HepG2 (cell line): ENCODE measurements at regions not wholly inside any gene's neighbourhood (a gene's known extent, or its start where the extent isn't known, plus 50 kb on each side); places are given as distances from the start of the nearest gene placed in this dataset.

Experiments used
- BCL6 ChIP-seq: IDR thresholded peaks from 2 replicates; pipeline ENCODE4 v1.6.1; 2016; ENCODE audit warnings: missing genetic modification reagents, missing compliant biosample characterization
- CBX1 ChIP-seq: IDR thresholded peaks from one replicate; pipeline ENCODE4 v1.6.1; 2016; ENCODE audit warnings: antibody characterized with exemption, low read depth
- HDAC1 ChIP-seq: sonication (generic); formaldehyde crosslinking; IDR thresholded peaks from 2 replicates; pipeline ENCODE4 v1.5.1; 2020; ENCODE audit warnings: mild to moderate bottlenecking, missing genetic modification reagents
- IRX3 ChIP-seq: sonication (generic); formaldehyde crosslinking; IDR thresholded peaks from 2 replicates; pipeline ENCODE4 v1.8.1; 2023; ENCODE audit warnings: mild to moderate bottlenecking, low read depth, missing genetic modification reagents, borderline replicate concordance
- ISX ChIP-seq: sonication (generic); formaldehyde crosslinking; conservative IDR thresholded peaks from 2 replicates; pipeline ENCODE4 v1.5.0; 2020; ENCODE audit warnings: missing genetic modification reagents
- MBNL3 ChIP-seq: fragments of 250-450 bp; sonication (Bioruptor Pico); conservative IDR thresholded peaks from 2 replicates; pipeline ENCODE4 v1.8.0; 2022; ENCODE audit warnings: mild to moderate bottlenecking, inconsistent platforms
- NFAT5 ChIP-seq: sonication (generic); formaldehyde crosslinking; IDR thresholded peaks from 2 replicates; pipeline ENCODE4 v1.4.0; 2020; ENCODE audit warnings: missing genetic modification reagents
- PATZ1 ChIP-seq: sonication (generic); formaldehyde crosslinking; IDR thresholded peaks from 2 replicates; pipeline ENCODE4 v1.4.0; 2020; ENCODE audit warnings: missing genetic modification reagents
- RERE ChIP-seq: IDR thresholded peaks from 2 replicates; pipeline ENCODE4 v1.6.1; 2016; ENCODE audit warnings: low read depth, missing genetic modification reagents, missing compliant biosample characterization
- SAFB2 ChIP-seq: sonication (generic); formaldehyde crosslinking; IDR thresholded peaks from 2 replicates; pipeline ENCODE4 v1.5.1; 2020; ENCODE audit warnings: missing genetic modification reagents, low read depth, mild to moderate bottlenecking, borderline replicate concordance
- SPEN ChIP-seq: sonication (generic); formaldehyde crosslinking; IDR thresholded peaks from 2 replicates; pipeline ENCODE4 v1.5.1; 2020; ENCODE audit warnings: low read depth, mild to moderate bottlenecking, missing genetic modification reagents
- TCF12 ChIP-seq, 2 experiments: fragments of 450-650 bp in 1 of 2; sonication (generic) in 1 of 2; formaldehyde crosslinking in 1 of 2; IDR thresholded peaks; 2 replicates each; pipeline versions ENCODE4 v1.6.1 to v1.8.0; 2017 to 2022; ENCODE audit warnings: antibody characterized with exemption in 1 of 2, mild to moderate bottlenecking in 1 of 2, missing genetic modification reagents in 1 of 2, moderate library complexity in 1 of 2
- ZNF263 ChIP-seq: sonication (generic); formaldehyde crosslinking; IDR thresholded peaks from 2 replicates; pipeline ENCODE4 v1.4.0; 2020; ENCODE audit warnings: missing genetic modification reagents
- ZNF530 ChIP-seq: sonication (generic); formaldehyde crosslinking; IDR thresholded peaks from 2 replicates; pipeline ENCODE4 v1.5.0; 2020; ENCODE audit warnings: low read depth, mild to moderate bottlenecking, missing genetic modification reagents
- ZZZ3 ChIP-seq: sonication (generic); formaldehyde crosslinking; IDR thresholded peaks from 2 replicates; pipeline ENCODE4 v1.4.0; 2020; ENCODE audit warnings: missing genetic modification reagents, mild to moderate bottlenecking, borderline replicate concordance

GRCh38 chr6:26285143-26286134, 79.6 kb upstream of the BTN3A2 start (continued):
- TF ChIP-seq NFAT5 (CRISPR knock-in tag) (peak; percentile 46; the same call in 1 of the 2 replicates), HDAC1 (peak; percentile 95), SPEN (CRISPR knock-in tag) (no peak; the same call in 1 of the 2 replicates), IRX3 (CRISPR knock-in tag) (no peak), MBNL3 (CRISPR knock-in tag) (no peak), BCL6 (CRISPR knock-in tag) (peak; percentile 36; the same call in 1 of the 2 replicates), CBX1 (peak; percentile 95), ZZZ3 (CRISPR knock-in tag) (no peak), ZNF263 (CRISPR knock-in tag) (peak; percentile 42; the same call in 1 of the 2 replicates), SAFB2 (CRISPR knock-in tag) (no peak), PATZ1 (CRISPR knock-in tag) (peak; percentile 83), ISX (CRISPR knock-in tag) (no peak; the same call in none of the 2 replicates), RERE (0 out of 2 replicates have a peak, but pooled peaks have one; percentile 64), TCF12 (IDR thresholded peaks at IDR 0.05) (no peak), TCF12 (CRISPR knock-in tag; IDR thresholded peaks at IDR 0.05) (peak; percentile 93), ZNF530 (CRISPR knock-in tag) (no peak)
